Thoracic aorta (tissue), 2 donors: ENCODE measurements at regions not wholly inside any gene's neighbourhood (a gene's known extent, or its start where the extent isn't known, plus 50 kb on each side); places are given as distances from the start of the nearest gene placed in this dataset.
A peak's percentile ranks its signal among the peaks of the same experiment; 100 is the strongest.

Source experiments
- ATAC-seq: fragments of 150-250 bp; one replicate; pipeline ENCODE4 v1.8.0; 2017; ENCODE audit warnings: low read depth; ENCODE audit not compliant: insufficient number of reproducible peaks, low FRiP score
- DNase-seq: peaks from one replicate; pipeline ENCODE4 v3.0.0-alpha.2; 2020; ENCODE audit warnings: low spot score
- H3K27ac ChIP-seq, 2 donors: fragments of 200-600 bp; sonication (generic); 1 replicate in 1 of 2; 2 replicates in 1 of 2; pipeline ENCODE4 v1.5.1; 2016; ENCODE audit warnings: mild to moderate bottlenecking in 2 of 2, moderate library complexity in 2 of 2
- H3K27me3 ChIP-seq: fragments of 200-600 bp; sonication (generic); replicated peaks from 2 replicates; pipeline ENCODE4 v1.6.0; 2016; ENCODE audit warnings: mild to moderate bottlenecking; ENCODE audit not compliant: insufficient read depth
- H3K36me3 ChIP-seq: fragments of 200-600 bp; sonication (generic); one replicate; pipeline ENCODE4 v1.5.1; 2016
- H3K4me1 ChIP-seq, 2 donors: fragments of 200-600 bp; sonication (generic); 1 replicate in 1 of 2; 2 replicates in 1 of 2; pipeline versions ENCODE4 v1.5.1 to v1.6.0; 2016; ENCODE audit warnings: low read depth in 2 of 2, mild to moderate bottlenecking in 1 of 2; ENCODE audit not compliant: control insufficient read depth in 1 of 2
- H3K4me3 ChIP-seq: fragments of 200-600 bp; sonication (generic); 2 replicates; pipeline ENCODE4 v1.5.1; 2016; ENCODE audit warnings: mild to moderate bottlenecking
- H3K9me3 ChIP-seq: fragments of 200-600 bp; sonication (generic); 2 replicates; pipeline ENCODE4 v1.5.1; 2016
- CTCF ChIP-seq: fragments of 200-600 bp; sonication (generic); IDR thresholded peaks from one replicate; pipeline ENCODE4 v1.5.1; 2019; ENCODE audit warnings: antibody characterized with exemption

GRCh38 chr6:25028328-25028727 lies 92.6 kb upstream of the RIPOR2 start:
- Histone ChIP-seq H3K27me3 (no peaks in the 10 kb centered on the region), H3K36me3 (no peaks in the 10 kb centered on the region), H3K4me1 (no peaks in the 10 kb centered on the region), H3K4me3 (no peak overlapping the region), H3K9me3 (no peaks in the 10 kb centered on the region), H3K27ac (no peak overlapping the region)
- DNase-seq (no peak), ATAC-seq (no peak)
- TF ChIP-seq CTCF: no peak

GRCh38 chr6:25032934-25033333 lies 97.2 kb upstream of the RIPOR2 start:
- no peaks in the 10 kb centered on the region for H3K36me3 ChIP-seq
- H3K4me3 ChIP-seq: no peak overlapping the region
- no peaks in the 10 kb centered on the region for H3K4me1 ChIP-seq
- no peaks in the 10 kb centered on the region for H3K9me3 ChIP-seq
- H3K27me3 ChIP-seq: no peaks in the 10 kb centered on the region
- DNase-seq (no peak), ATAC-seq (no peak)
- H3K27ac ChIP-seq: no peak overlapping the region
- no peak for TF ChIP-seq CTCF

GRCh38 chr6:25034431-25034921 lies 98.7 kb upstream of the RIPOR2 start:
- Histone ChIP-seq H3K9me3 (no peaks in the 10 kb centered on the region), H3K27ac (no peak overlapping the region), H3K27me3 (no peaks in the 10 kb centered on the region), H3K36me3 (no peaks in the 10 kb centered on the region), H3K4me1 (no peaks in the 10 kb centered on the region), H3K4me3 (peak overlapping the region; percentile 48)
- DNase-seq (no peak), ATAC-seq (no peak)
- no peak for TF ChIP-seq CTCF

GRCh38 chr6:25035174-25035511 lies 99.4 kb upstream of the RIPOR2 start:
- Histone ChIP-seq H3K4me1 (no peaks in the 10 kb centered on the region), H3K36me3 (no peaks in the 10 kb centered on the region), H3K27me3 (no peaks in the 10 kb centered on the region), H3K4me3 (peak overlapping the region; percentile 48), H3K27ac (no peak overlapping the region), H3K9me3 (no peaks in the 10 kb centered on the region)
- no peak for ATAC-seq
- DNase-seq: no peak
- no peak for TF ChIP-seq CTCF

GRCh38 chr6:25035512-25036435 lies 100.0 kb upstream of the RIPOR2 start:
- no peak for DNase-seq
- TF ChIP-seq CTCF: no peak
- H3K4me1 ChIP-seq: no peaks in the 10 kb centered on the region
- no peak overlapping the region for H3K27ac ChIP-seq
- H3K36me3 ChIP-seq: no peaks in the 10 kb centered on the region
- no peaks in the 10 kb centered on the region for H3K27me3 ChIP-seq
- no peaks in the 10 kb centered on the region for H3K9me3 ChIP-seq
- peak overlapping the region; percentile 25 for H3K4me3 ChIP-seq
- ATAC-seq: no peak
